NCI-H2107 treated with DMSO at 0.1 percent for 48 hours (cell line): ENCODE measurements at regions not wholly inside any gene's neighbourhood (a gene's known extent, or its start where the extent isn't known, plus 50 kb on each side); places are given as distances from the start of the nearest gene placed in this dataset.
"Not testable (repeated sequence)": the region's sequence is repeated elsewhere in the genome, so short reads cannot be mapped to it uniquely, and the experiment has no call there.

Experiments used
- DNase-seq: peaks from one replicate; lab custom pipeline; 2025; ENCODE audit not compliant: unreplicated experiment; lab: John Stamatoyannopoulos, UW

DNA sequence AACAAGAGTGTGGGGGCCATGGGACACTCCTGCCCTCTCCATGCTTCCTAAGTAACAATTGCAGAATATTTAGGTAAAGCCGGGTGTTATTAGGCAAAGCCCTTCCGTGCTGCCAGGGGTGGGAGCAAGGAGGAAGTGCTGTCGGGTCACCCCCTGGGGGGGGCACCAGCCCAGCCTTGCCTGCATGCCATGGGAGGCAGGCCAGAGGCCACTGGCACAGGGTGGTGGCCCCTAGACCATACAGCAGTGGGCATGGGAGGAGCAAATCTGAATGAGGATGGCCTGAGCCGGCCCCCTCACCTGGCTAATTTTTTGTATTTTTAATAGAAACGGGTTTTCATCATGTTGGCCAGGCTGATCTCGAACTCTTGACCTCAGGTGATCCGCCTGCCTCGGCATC is 355.7 kb upstream of the CDH8 start:
- DNase-seq, result no peak

DNA sequence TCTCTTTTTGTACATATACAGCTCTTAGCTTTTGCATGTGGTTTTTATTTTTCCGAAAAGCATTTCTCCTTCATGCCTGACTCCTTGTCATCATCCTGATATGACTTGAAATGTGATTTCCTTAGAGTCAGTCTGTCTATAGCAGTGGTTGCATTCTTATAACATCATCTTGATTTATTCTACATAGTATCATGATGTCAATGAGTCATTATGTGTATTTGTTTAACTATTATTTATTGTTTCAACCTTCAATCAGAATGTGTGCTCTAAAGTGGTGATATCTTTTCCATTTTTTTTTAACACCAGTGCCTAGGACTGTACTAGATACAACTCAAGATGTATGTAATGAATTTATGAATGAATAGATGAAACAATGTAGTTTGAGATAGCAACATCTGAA is 354.9 kb upstream of the CDH8 start:
- DNase-seq, result no peak

DNA sequence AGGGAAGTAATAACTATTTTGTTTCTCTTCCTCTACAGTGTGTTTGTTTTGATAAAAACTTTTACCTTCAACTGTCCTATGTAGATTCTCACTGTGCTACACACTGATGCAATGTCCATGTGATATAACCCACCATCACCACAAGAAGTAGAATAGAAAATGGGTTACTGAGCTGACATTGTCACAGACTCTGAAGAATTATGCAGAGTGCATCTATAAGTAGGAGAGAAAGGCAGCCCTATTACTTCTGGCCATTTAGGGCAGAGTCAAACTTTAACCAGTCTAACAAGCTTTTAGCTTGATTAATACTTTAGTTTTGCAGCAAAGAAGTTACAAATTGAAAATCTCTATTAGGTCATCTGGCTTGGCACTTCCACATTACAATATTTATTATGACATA is 354.0 kb upstream of the CDH8 start:
- DNase-seq, result no peak

DNA sequence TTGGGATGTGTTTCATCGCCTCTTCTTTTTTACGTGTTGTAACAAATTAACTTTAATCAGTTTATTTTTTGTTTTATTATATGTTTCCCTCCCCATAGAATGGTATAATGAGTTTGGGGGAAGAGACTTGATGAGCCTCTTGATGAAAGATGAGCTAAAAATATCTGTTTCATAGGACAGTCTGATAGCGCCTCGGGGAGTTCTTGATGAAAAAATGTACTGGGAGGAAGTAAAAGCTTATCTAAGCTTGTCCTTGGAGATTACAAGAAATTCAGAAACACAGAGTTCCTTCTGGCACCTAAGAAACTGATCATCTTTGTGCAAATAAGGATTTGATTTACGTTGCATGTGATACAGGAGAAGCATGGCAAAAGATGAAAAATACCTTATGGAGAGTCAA is 350.2 kb upstream of the CDH8 start:
- DNase-seq, result no peak

DNA sequence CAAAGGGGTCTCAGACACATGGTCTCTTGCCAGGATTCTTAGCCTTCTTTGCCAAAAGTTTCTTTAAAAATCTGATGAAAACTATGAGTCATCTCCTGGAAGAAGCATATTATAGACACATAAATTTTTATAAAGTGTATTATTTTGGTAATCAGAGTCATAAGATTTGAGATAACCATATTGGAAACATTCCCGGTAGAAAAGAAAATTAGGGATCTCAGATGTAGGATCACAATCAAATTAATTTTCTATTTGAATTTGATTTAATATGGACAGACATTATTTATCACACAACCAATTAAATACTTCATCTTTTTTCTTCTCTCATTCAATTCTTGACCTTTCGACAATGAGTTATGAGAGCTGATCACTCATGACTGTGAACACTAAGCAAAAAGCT is 347.7 kb upstream of the CDH8 start:
- no peak for DNase-seq

DNA sequence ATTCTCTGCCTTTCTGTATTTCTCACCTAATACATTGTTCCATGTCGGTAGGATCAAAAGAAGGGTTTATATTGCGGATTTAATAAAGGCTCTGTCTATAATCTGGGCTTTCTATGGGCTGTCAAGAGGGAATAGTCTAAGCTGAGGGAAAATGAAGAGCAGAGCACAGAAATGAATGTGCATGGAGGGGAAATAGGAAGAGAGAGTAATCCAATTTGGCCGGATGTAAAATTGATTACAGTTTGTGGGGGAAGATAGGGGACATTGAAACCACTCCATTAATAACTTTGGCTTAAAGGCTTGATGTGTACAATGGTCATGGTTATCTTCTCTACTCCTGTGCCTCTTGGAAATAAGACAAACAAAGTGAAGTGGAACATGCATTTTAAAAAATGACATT is 334.2 kb upstream of the CDH8 start:
- no peak for DNase-seq

DNA sequence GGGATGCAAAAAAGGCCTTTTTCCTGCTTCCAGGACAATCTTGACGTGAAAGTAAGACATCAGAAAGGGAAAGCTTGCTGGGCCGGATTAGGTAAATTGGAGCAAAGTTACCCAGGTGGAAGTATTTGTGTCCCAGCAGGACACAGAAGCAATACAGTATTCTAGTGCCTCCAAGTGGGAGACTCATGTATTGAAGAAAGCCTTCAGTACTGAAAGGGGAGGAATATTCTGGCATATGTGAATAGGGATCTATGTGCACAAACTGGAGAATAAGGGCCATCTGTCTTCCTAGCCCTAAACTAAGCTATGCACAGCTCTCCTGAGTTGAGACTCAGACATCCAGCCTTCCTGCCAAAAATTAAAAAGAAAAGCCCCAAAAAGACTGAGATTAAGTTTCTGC is 327.3 kb upstream of the CDH8 start:
- DNase-seq, result no peak

DNA sequence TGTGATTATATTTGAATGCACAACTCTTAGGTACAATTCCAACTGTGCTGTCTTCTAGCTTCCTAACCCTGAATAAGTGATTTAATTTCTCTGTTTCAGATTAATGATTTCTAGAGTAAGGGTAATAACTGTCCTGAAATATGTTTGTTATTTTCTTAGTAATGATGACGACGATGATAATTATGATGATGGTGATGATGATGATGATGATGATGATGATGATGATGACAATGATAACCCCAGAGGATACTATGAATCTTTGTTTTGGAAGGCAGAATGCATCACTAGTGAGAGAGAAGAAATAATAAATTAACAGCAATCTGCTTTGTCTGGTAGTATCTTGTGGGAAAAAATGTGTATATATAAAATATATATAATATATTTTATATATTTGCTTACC is 317.1 kb upstream of the CDH8 start:
- DNase-seq, result no peak

DNA sequence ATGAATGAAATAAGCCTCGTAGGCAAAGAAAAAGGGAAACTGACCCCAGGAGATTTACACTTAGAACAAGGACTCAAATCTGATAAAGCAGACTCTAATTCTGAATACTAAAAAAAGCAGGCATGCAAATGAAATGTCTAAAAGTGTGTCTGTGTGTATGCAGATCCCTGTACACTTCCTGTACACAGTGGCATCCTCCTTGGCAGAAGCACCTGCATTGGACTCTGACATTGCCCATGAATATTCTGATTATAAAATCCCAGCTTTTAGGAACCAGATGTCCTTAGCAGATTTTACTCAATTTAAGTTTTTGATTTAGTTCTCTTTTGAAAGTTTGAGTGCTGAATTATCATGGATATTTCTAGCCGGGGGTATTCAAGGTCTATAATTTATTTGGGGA is 306.0 kb upstream of the CDH8 start:
- no peak for DNase-seq

DNA sequence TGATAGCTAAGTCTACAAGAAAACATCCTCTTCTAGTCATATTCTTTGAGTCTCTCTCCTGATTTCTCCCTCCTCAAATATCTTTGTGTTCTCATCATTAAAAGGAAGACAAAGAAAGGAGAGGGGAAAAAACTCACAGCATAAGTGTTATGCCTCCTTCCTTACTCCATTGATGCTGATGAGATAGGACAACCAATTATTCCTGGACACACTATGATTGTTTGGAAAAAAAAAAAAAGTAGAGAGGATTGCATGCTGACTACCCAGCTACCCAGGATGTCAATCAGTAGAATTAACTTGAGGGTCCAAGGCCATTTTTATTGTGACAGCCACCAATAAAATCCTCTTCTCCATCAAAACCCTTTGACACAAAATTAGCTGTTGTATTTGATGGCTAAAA is 299.1 kb upstream of the CDH8 start:
- no peak for DNase-seq

DNA sequence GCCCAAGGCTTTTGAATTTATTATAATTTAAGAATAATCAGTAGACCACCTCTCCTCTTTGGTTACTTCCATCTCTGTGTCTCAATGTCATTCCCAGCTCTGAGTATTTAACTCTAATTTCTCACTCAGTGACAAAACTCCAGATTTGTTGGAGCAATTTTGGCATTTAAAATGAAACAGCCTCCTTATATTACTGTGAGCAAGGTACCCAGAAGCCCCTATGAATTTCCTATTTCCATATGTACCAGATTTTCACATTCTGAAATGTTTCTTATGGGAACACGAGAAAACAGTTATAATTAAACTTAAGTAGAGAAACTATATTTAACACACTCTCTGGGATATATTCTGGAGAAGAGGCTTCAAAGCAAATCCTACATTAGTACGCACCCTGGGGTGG is 285.4 kb upstream of the CDH8 start:
- DNase-seq, result no peak

DNA sequence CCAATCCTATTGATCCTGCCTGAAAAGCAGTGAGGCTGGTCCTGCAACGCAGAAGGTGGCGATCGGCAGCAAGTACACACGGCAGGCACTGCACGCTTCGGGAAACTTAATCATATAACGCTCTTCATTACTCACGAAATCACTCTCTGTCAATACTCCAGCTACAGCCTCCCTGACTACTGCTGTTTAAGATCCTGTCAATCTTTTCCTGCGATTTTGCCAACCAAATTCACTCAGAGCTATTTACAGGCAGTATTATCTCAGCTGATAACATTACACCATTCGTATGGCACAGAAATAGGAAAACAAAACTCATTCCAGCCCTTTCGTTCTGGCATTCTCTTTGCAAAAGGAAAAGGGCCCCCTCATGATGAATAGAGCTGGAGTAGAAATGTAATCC is 262.4 kb upstream of the CDH8 start:
- DNase-seq, result no peak

DNA sequence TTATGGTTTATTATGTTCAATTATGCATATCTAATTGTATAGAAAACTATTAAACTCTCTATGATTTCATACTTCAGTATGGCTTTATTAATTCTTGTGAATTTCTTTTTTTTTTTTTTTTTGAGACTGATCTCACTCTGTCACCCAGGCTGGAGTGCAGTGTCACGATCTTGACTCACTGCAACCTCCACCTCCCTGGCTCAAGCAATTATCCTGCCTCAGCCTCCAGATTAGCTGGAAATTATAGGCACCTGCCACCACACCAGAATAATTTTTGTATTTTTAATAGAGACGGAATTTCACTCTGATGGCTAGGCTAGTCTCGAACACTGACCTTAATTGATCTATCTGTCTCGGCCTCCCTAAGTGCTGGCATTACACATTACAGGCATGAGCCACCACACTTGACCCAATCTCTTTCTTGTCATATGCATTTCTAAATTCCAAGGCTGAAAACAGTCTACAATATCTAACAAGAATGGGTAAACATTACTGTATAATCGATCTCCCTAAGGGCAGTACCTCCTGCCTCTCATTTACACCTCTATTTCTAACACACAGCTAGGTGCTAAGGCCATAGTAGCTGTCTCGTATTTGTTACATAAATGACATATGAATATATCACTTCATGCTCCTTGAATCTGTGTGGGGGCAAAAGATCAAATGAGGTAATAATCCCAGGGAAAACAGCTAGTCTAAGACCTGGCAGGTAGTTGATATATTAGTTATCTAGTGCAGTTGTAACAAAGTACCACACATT is 258.2 kb upstream of the CDH8 start:
- no peak for DNase-seq

DNA sequence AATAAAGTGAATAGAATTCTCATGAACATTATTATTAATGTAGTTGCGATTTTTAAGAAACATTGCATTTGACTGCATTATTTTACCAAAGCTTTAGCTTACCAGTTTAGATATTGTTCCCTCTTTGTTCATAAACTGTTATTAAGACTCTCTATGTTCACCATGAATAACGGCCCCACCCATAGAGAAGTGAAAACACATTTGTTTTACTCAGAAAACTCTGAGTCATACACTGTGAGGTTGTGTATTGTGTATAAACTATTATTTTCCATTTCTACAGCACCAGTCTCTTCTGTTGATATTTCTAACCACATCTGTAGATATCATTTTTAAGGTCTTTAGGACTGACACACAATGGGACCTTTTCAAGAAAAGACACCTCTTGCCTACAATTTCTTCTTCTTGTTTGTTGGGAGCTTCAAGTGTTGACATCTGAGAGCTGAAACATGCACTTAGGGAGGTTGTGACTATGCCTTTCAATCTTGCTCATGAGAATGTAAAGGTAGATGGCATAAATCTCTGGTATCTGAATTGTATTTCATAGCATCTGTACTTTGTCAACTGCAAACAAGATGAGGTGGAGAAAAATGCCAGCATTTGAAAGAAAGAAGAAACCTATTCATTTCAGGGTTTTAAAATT is 252.9 kb upstream of the CDH8 start:
- DNase-seq, result no peak

DNA sequence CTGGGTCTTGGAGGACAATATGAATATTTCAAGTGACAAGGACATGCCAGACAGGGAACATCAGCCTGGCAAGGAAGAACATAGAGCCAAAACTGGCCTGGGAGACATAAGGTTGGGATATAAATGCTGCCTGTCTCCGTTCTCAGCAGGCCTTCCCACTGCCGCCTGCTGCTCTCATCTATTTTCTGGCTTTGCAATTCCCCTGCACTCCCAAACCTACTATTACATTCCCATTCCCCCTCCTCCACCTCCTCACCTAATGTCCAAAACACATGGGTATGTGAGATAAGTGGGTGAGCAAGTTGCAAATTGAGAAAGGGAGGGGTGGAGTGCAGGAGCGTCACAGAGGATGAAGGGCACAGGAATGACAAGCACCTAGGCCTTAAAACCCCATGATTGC is 244.3 kb upstream of the CDH8 start:
- DNase-seq, result no peak

DNA sequence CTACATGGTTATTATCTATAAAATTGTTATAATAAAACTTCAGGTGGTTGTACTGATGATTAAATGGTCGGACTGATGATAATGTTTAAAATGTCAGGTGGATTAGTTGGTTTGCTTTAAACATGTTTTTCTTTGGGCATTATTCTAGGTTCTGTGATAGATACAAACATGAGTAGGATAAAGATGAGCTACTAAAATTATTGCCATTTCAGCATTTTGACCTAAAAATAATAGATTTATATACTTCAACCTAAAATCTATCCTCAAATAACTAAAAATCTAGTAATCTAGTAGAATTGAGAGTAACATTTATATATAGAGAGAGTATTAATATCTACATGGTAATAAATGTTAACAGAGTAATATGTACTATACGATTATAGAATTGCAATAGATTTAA is 241.7 kb upstream of the CDH8 start:
- no peak for DNase-seq

DNA sequence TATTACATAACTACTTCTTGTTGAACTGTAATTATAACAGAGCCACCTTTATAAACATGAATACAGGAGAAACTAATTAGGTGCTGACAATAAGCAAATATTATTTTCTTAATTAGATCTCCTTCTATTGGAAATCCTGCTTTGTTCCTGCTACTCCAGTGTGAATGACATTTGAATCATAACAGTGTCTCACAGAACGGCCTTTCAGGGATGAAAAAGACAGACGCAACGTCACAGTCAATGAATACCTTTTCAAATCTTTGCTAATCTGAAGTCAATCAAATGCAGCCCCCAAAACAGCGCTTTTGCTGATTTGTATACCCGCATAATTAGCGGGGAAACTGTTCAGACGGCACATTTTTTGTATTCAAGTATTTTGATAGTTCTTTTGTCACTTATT is 240.4 kb upstream of the CDH8 start:
- DNase-seq, result no peak

DNA sequence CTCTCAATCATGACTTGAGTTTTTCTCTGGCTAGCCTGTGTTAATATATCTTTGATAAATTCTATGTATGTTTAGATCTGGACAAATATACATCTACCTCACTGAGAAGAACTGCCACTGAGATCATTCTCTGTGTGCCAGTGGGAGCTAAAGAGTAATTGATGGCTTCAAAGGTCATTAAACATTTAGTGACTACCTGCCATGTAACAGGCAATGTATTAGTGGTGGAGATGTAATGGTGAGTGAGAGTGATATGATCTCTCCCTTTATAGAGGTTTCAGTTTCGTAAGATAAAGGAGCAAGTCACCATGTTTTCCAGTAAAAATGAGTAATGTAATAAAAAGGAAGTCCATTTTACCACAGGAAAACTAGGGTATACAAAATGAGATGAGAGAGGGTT is 235.8 kb upstream of the CDH8 start:
- no peak for DNase-seq

DNA sequence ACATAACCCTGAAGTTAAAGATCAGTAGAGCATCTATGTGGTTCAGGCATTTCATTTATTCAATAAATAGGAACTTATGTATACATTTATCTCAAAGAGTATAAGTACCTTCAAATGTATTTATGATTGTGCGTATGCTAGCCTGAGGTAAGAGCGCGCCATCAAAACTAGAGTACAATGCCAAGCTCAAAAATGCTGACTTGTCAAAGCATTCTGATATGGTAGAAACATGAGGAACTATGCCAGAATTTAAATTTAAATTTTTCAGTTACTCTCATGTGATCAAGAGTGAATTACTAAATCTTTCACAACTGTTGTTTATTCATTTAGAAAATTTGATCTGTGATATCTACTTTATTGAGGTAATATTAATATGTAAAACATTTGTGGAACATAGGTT is 225.5 kb upstream of the CDH8 start:
- DNase-seq, result no peak

DNA sequence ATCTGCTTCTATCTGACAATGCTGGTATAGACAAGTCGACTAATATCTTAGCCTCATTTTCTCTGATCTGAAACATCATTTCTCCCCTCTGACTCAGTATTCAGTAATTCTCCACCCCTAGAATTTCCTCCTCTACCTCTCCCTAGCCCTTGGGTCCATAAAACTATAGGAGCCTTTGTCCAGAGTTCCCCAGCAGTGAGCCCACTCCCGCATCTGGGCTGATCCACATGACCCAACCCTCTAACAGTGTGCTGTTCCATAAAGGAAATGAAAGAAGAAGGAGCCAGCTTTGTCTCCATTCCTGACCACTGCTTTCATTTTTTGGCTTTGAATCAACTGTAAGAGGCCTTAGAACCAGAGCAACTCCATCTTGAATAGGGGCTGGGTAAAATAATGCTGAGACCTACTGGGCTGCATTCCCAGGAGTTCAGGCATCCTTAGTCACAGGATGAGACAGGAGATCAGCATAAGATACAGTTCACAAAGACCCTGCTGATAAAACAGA is 222.7 kb upstream of the CDH8 start:
- DNase-seq, result not testable (repeated sequence)

DNA sequence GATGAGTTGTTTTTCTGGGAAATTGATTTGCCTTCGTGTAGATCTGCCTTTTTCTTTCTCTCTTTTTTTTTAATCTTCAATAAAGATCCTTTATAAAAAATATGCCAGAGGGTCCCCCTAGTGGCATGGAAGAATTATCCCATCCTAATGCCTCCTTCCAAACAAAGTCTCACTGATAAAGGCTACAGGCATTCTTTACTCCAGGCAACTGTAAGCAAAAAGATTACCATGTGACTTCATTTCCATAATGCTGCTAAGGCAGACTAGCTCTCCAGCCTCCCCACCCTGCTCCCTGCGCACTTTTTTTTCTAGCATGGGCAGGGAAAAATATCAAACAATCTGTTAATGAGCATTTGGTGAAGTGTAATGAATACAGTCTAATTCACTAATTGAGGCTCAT is 220.2 kb upstream of the CDH8 start:
- peak; percentile 3 for DNase-seq

DNA sequence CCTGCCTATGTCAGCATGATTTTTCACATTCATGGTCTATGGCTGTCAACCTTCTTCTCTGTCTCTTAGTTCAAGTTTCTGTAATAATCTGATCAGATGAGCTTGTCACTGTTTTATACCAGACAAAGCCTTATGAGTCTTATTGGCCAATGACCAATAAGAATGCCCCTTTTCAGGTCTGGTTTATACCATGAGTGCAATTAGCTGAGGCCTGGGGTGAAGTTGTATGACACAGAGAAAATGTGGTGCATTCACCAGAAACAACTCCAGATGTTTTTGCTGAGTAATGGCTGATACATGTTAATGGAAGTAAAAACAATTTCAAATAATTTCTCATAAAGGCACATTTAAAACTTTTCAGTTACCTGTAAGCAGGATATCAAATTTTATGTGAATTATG is 218.6 kb upstream of the CDH8 start:
- DNase-seq, result no peak

DNA sequence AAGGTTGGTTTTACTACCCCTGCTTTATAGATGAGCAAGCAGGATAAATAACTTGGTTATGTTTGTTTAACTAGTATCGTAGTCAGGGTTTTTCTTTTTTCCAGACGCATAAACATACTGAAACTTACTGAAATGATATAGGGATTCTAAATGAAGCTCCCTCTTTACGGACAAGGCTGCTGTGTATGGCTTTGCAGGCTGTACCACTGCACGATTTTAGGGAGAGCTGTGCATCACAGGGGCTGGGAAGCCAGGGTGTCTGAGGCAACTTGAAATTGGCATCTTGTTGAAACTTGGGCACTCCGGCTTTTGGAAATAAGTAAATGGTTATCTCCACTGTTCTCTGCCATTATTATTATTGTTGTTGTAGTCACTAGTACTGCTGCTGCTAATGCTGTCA is 218.1 kb upstream of the CDH8 start:
- DNase-seq, result no peak
